Stimulated activated memory B cell treated with anti-CD40 and anti-IgM and Interleukin-4, amounts not matched to agents 10 μg/mL and 1 μg/mL and 100 μg/mL, for 72 hours (primary cell): ENCODE measurements at regions not wholly inside any gene's neighbourhood (a gene's known extent, or its start where the extent isn't known, plus 50 kb on each side); places are given as distances from the start of the nearest gene placed in this dataset.
A peak's percentile ranks its signal among the peaks of the same experiment; 100 is the strongest.

Source experiments
- ATAC-seq: fragments of 150-1000 bp; cut with Tn5 transposase; 2 replicates; pipeline ENCODE4 v1.10.0; 2021
- H3K27ac Mint-ChIP-seq: one replicate; pipeline ENCODE4 v1.8.0; 2022; ENCODE audit warnings: mild to moderate bottlenecking, mixed read lengths
- H3K27me3 Mint-ChIP-seq: one replicate; pipeline ENCODE4 v1.8.0; 2022; ENCODE audit warnings: mixed read lengths
- H3K36me3 Mint-ChIP-seq: one replicate; pipeline ENCODE4 v1.8.0; 2022; ENCODE audit warnings: mixed read lengths
- H3K4me1 Mint-ChIP-seq: one replicate; pipeline ENCODE4 v1.8.0; 2022; ENCODE audit warnings: mixed read lengths
- H3K4me3 Mint-ChIP-seq: one replicate; pipeline ENCODE4 v1.8.0; 2022; ENCODE audit warnings: mild to moderate bottlenecking, moderate library complexity, mixed read lengths
- H3K9me3 Mint-ChIP-seq: one replicate; pipeline ENCODE4 v1.8.0; 2022; ENCODE audit warnings: mixed read lengths

GRCh38 chr6:43922426-43923375 is 152.7 kb downstream of the VEGFA start:
- H3K36me3 Mint-ChIP-seq, result no peaks in the 10 kb centered on the region
- ATAC-seq, result no peak

GRCh38 chr6:43921548-43922425 is 151.8 kb downstream of the VEGFA start:
- no peak for ATAC-seq
- Mint-ChIP-seq H3K27ac (no peak overlapping the region), H3K4me1 (peaks cover 11% of the 10 kb centered on the region), H3K4me3 (no peak overlapping the region), H3K27me3 (peaks cover 10% of the 10 kb centered on the region), H3K9me3 (no peaks in the 10 kb centered on the region), H3K36me3 (no peaks in the 10 kb centered on the region)

More at GRCh38 chr6:43922426-43923375, 152.7 kb downstream of the VEGFA start:
- Mint-ChIP-seq H3K27me3 (peaks cover 4% of the 10 kb centered on the region), H3K27ac (no peak overlapping the region), H3K4me1 (peaks cover 20% of the 10 kb centered on the region), H3K4me3 (no peak overlapping the region), H3K9me3 (no peaks in the 10 kb centered on the region)

GRCh38 chr6:43921039-43921438 is 151.0 kb downstream of the VEGFA start:
- no peak overlapping the region for H3K4me3 Mint-ChIP-seq
- peaks cover 10% of the 10 kb centered on the region for H3K4me1 Mint-ChIP-seq
- no peak overlapping the region for H3K27ac Mint-ChIP-seq
- no peaks in the 10 kb centered on the region for H3K9me3 Mint-ChIP-seq
- ATAC-seq, result no peak
- peaks cover 10% of the 10 kb centered on the region for H3K27me3 Mint-ChIP-seq
- H3K36me3 Mint-ChIP-seq, result no peaks in the 10 kb centered on the region

GRCh38 chr6:43919774-43920173 is 149.8 kb downstream of the VEGFA start:
- Mint-ChIP-seq H3K27me3 (peaks cover 10% of the 10 kb centered on the region), H3K36me3 (no peaks in the 10 kb centered on the region), H3K27ac (no peak overlapping the region), H3K4me3 (no peak overlapping the region), H3K9me3 (no peaks in the 10 kb centered on the region), H3K4me1 (peaks cover 10% of the 10 kb centered on the region)
- no peak for ATAC-seq

- Mint-ChIP-seq H3K27me3 (peaks cover 10% of the 10 kb centered on the region), H3K9me3 (no peaks in the 10 kb centered on the region), H3K36me3 (no peaks in the 10 kb centered on the region), H3K4me1 (no peaks in the 10 kb centered on the region), H3K4me3 (no peak overlapping the region), H3K27ac (no peak overlapping the region)
- no peak for ATAC-seq
These were observed 147.9 kb downstream of the VEGFA start for GRCh38 chr6:43917878-43918382.

GRCh38 chr6:43916924-43917877 is 147.2 kb downstream of the VEGFA start:
- ATAC-seq, result no peak
- Mint-ChIP-seq H3K4me3 (no peak overlapping the region), H3K27me3 (peaks cover 10% of the 10 kb centered on the region), H3K27ac (no peak overlapping the region), H3K36me3 (no peaks in the 10 kb centered on the region), H3K4me1 (no peaks in the 10 kb centered on the region), H3K9me3 (no peaks in the 10 kb centered on the region)

GRCh38 chr6:43915986-43916923 is 146.2 kb downstream of the VEGFA start:
- H3K27ac Mint-ChIP-seq, result no peak overlapping the region
- no peaks in the 10 kb centered on the region for H3K9me3 Mint-ChIP-seq
- H3K4me1 Mint-ChIP-seq, result no peaks in the 10 kb centered on the region
- peaks cover 10% of the 10 kb centered on the region for H3K27me3 Mint-ChIP-seq
- no peak overlapping the region for H3K4me3 Mint-ChIP-seq
- ATAC-seq, result no peak
- H3K36me3 Mint-ChIP-seq, result no peaks in the 10 kb centered on the region

- Mint-ChIP-seq H3K27ac (no peak overlapping the region), H3K9me3 (no peaks in the 10 kb centered on the region), H3K27me3 (peaks cover 10% of the 10 kb centered on the region), H3K4me1 (no peaks in the 10 kb centered on the region), H3K36me3 (no peaks in the 10 kb centered on the region), H3K4me3 (no peak overlapping the region)
- no peak for ATAC-seq
These were observed 145.3 kb downstream of the VEGFA start for GRCh38 chr6:43915208-43915869.

GRCh38 chr6:43914272-43915147 is 144.5 kb downstream of the VEGFA start:
- no peaks in the 10 kb centered on the region for H3K36me3 Mint-ChIP-seq
- ATAC-seq, result no peak
- H3K9me3 Mint-ChIP-seq, result no peaks in the 10 kb centered on the region
- H3K27me3 Mint-ChIP-seq, result peaks cover 15% of the 10 kb centered on the region
- H3K4me3 Mint-ChIP-seq, result no peak overlapping the region
- no peak overlapping the region for H3K27ac Mint-ChIP-seq
- H3K4me1 Mint-ChIP-seq, result no peaks in the 10 kb centered on the region

GRCh38 chr6:43913375-43914271 is 143.6 kb downstream of the VEGFA start:
- Mint-ChIP-seq H3K36me3 (no peaks in the 10 kb centered on the region), H3K4me3 (no peak overlapping the region), H3K27ac (no peak overlapping the region), H3K4me1 (no peaks in the 10 kb centered on the region), H3K9me3 (no peaks in the 10 kb centered on the region), H3K27me3 (peaks cover 16% of the 10 kb centered on the region)
- ATAC-seq, result peak; percentile 13

- Mint-ChIP-seq H3K4me1 (no peaks in the 10 kb centered on the region), H3K4me3 (no peak overlapping the region), H3K27me3 (peaks cover 13% of the 10 kb centered on the region), H3K36me3 (no peaks in the 10 kb centered on the region), H3K27ac (no peak overlapping the region), H3K9me3 (no peaks in the 10 kb centered on the region)
- ATAC-seq, result peak; percentile 42
These were observed 142.8 kb downstream of the VEGFA start for GRCh38 chr6:43912598-43913371.
